HUDEP-2 (cell line): ENCODE measurements at regions not wholly inside any gene's neighbourhood (a gene's known extent, or its start where the extent isn't known, plus 50 kb on each side); places are given as distances from the start of the nearest gene placed in this dataset.

Experiments used
- DNase-seq, 76 experiments: peaks; one replicate each; lab custom pipeline; 2025; ENCODE audit not compliant: unreplicated experiment in 76 of 76; lab: John Stamatoyannopoulos, UW

DNA sequence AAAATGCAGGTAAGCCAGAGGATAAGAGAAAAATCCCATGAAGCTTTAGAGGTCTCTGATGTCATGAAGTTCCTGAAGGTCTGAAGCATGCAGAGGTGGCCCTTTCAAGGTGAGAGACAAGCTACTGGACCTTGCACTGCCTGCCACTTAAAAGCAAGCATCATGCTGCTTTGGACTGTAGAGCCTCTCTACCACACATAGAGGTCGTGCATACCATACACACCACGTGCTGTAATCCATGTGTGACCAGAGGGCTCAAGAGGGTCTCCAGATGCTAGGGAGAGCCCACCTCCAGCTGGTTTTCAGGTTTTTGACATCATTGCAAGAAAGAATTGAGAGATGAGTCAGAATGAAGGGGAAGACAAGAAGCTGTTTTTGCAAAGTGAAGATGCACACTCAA, 436.4 kb downstream of the TCERG1L start:
- no peak for DNase-seq

DNA sequence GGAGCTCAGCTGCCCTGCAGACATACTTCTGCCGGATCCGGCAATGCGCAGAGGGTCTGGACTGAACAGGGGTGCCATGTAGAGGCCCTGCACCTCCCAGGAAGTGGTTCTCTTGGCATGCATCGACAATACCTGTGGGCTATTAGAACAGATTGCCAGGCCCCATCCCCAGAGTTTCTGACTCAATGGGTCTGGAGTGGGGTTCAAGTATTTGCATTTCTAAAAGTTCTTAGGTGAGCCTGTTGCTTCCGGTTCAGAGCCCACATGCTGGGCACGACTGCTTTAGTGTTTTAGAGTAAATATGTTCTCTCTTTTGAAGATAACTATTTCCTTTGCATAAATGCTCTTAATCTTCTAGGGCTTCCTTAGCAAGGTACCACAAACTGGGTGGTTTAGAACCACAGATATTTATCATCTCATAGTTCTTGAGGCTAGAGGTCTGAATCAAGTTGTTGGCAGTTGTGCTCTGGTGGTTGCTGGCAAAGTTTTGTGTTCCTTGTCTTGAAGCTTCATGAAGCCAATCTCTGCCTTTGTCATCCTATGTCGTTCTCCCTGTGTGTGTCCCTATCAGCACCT, 435.5 kb downstream of the TCERG1L start:
- no peak for DNase-seq

GRCh38 chr10:130877126-130877525, 434.4 kb downstream of the TCERG1L start:
- no peak for DNase-seq

DNA sequence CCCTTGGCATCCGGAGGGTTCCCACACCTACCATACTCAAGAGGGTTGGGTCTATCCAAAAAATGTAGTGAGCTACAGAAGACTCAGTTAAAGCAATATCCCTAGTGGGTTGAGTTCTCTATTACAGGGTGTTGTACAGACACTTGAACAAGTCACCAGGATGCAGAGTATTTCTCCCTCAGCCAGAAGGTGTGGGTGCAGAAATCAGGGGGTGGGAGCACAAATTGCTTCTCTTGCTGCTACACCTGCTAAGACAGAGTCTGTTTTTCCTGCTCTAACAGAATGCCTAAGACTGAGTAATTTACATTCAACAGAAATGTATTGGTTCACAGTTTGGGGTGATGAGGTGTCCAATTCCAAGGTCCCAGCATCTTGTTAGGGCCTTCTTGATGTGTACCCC, 433.4 kb downstream of the TCERG1L start:
- no peak for DNase-seq

- DNase-seq, result no peak
These were observed 428.6 kb downstream of the TCERG1L start for GRCh38 chr10:130882906-130883305.

DNA sequence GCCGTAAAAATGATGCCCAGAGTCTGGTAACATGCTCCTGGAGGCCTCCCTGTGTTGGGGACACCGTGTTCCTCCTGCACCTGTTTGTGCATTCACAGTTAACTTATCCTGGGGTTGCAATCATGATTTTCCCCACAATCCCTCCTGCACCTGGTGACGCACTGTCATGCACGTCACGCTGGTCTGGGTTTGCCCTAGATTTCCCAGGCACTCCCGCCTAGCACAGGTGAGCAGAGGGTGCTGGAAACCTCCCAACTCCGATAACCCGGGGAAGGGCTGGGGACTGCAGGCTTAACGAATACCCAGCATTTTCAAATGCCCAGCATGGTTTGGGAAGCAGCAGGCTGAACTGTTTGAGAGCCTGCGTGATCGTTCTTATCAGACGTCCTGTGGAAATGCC, 427.1 kb downstream of the TCERG1L start:
- no peak for DNase-seq

DNA sequence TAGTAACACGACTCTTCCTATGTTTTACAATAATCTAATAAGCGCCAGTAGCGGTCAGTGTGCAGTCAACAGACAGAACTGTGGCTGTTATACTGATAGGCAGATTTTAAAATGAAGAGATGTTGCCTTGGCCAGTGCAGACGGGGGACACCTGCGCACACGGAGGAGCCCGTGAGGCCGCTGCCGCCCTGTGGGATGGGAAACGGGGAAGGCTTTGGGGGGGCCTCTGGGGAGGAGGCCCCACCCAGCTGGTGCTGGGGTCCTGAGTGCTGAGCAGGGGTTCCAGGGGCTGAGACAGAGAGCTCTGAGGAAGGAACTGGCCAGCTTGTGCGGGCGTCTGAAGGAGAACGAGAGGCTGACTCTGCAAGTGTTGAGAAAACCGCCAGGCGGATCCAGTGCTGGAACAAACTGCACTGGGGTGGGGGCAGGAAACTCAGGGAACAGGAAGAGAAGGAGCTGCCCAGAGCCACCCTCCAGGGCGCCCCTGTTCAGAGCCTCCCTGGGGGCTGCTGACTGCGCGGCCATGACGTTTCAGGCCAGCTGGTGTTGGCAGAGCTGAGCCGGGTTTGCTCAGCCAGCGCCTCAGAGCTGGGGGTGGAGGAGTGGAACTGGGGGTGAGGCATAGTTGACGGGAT, 426.4 kb downstream of the TCERG1L start:
- DNase-seq, result no peak

DNA sequence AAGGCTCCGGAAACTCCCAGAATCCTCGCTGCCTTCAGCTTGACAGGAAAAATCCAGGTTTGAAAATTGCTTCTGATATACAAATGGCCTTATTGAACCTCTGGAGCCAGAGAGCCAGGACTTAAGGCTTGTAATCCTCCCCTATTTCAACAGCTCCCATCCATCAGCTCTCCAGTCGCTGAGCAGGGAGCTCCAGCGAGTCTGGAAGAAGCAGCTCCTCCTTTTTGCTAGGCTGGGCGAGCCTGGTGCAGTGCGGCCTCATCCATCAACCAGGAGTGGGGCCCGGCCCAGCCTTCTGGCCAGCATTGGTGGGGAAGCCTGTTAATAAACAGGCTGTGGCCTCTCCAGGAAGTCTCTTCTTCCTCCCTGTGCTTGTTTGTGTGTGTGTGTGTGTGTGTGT, 424.4 kb downstream of the TCERG1L start:
- no peak for DNase-seq

DNA sequence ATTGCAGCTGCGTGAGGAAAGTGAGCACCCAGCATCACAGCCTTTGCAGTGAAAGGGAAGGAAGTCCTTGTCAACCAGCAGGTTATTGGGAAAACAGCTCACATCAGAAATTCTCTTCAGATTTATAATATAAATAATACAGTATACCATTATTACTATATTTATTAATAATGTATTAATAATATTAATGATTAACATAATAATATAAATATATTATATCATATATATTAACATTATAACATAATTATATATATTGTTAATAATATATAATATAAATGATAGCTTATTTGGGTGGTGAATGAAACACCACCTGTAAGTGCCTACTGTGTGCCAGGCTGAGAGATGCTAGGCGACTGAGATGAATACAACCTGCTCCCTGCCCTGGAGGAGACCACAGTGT, 423.0 kb downstream of the TCERG1L start:
- DNase-seq, result no peak

DNA sequence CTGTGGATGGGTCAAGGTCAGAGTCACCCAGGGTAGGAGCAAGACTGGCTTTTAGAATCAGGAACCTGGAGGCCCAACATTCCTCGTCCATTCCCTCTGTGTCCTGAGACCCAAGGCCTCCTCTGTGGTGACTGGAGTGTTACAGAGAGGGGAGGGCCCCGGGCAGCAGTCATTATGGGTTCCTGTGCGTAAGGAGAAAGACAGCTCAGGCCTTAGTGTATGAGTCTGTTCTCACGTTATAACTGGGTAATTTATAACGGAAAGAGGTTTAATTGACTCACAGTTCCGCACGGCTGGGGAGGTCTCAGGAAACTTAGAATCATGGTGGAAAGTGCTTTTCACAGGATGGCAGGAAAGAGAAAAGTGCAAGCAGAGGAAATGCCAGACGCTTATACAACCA, 422.3 kb downstream of the TCERG1L start:
- DNase-seq, result no peak

GRCh38 chr10:130889780-130890179, 421.7 kb downstream of the TCERG1L start:
- DNase-seq, result no peak

DNA sequence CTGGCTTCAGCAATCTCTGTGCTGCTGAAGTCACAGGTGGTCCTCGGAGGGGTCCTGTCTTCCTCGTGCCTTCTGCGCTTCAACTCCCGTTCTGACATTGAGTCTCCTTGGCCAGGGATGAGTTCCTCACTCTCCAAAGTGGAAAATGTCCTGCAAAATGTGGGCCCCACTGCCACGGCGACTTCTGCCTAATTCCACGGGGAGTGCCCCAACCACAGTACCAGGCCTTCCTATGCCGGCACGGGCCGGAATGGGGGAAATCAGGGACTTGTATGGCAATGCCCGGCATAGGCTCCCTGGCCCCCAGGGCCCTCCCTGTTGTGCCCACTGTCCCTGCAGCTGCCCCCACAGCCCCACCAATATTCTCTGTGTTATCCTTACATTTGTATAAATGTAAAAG, 420.5 kb downstream of the TCERG1L start:
- DNase-seq, result no peak

GRCh38 chr10:130894471-130894870, 417.1 kb downstream of the TCERG1L start:
- no peak for DNase-seq

- no peak for DNase-seq
These were observed 416.4 kb downstream of the TCERG1L start for GRCh38 chr10:130895161-130895560.

- no peak for DNase-seq
These were observed 413.7 kb downstream of the TCERG1L start for GRCh38 chr10:130897815-130898214.

GRCh38 chr10:130898381-130898780, 413.1 kb downstream of the TCERG1L start:
- no peak for DNase-seq

- no peak for DNase-seq
These were observed 411.7 kb downstream of the TCERG1L start for GRCh38 chr10:130899856-130900255.

DNA sequence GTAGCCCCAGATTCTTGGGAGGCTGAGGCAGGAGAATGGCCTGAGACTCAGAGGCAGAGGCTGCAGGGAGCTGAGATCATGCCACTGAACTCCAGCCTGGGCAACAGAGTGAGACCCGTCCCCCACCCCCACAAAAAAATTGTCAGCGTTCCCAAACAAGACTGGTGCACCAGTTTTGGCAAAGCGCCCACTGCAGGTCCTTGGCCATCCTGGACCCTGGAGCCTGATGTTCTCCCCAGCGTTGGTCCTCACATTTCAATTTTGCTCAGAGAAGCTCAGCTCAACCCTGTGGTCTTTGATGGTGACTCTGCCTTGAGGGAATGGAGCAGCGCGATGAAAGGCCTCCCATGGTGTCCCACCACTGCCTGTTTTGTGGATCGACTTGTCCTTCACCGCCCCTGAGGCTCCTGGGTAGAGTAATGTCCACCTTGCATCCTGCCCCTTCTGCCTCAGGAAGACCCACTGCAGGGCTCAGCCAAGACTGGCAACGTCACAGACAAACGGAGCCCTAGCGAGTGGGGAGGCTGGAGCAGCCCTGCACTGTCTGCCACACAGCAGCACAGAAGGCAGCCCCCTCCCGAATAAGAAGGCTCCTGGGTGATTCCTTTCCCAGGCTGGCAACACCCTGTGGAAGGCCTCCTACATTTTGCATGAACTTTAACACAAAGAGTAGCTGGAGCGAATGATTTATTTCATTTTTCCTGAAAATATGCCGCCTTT, 410.9 kb downstream of the TCERG1L start:
- no peak for DNase-seq

GRCh38 chr10:130901311-130902165, 410.0 kb downstream of the TCERG1L start:
- DNase-seq, result no peak

- no peak for DNase-seq
These were observed 409.1 kb downstream of the TCERG1L start for GRCh38 chr10:130902471-130902870.

DNA sequence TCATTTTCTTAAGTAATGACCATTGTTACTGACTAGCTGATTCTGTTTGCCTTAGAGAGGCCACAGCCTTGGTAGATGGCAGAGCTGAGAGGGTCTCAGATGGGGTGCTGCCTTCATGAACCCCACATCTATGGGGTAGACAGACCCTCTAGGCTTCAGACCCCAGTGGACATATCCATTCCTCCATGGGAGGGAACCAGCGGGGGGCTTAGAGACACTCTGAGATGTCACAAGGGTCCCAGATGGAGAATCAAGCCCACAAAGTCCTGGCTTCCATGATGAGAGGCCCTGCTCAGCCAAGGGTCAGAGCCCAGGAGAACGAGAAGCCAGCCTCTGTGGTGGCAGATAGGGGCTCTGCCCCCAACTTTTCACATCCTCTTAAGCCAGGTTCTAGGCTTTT, 408.6 kb downstream of the TCERG1L start:
- no peak for DNase-seq
